Panc1 (cell line): ENCODE measurements at regions not wholly inside any gene's neighbourhood (a gene's known extent, or its start where the extent isn't known, plus 50 kb on each side); places are given as distances from the start of the nearest gene placed in this dataset.

ENCODE experiments used
- ATAC-seq: fragments of 200-7000 bp; cut with Tn5 transposase; 2 replicates; pipeline ENCODE4 v1.9.1; 2020; ENCODE audit warnings: mild to moderate bottlenecking, moderate library complexity
- BruUV-seq: library from RNA; stranded (reverse); fragments of 400-500 nt; replicated peaks from 2 replicates; lab custom pipeline; 2021; lab: Mats Ljungman, UMichigan
- CTCF ChIA-PET: fragments of 300-600 bp; sonication (Branson Sonifier 250); formaldehyde crosslinking; loops from one replicate; lab custom pipeline; 2022; ENCODE audit warnings: antibody characterized with exemption; lab: Charles Lee
- POLR2A ChIA-PET: fragments of 300-600 bp; sonication (Branson Sonifier 250); formaldehyde crosslinking; loops from one replicate; lab custom pipeline; 2022; ENCODE audit warnings: antibody characterized with exemption; lab: Charles Lee
- DNase-seq: peaks from one replicate; pipeline ENCODE4 v3.0.0-alpha.2; 2010; ENCODE audit warnings: low read depth, low spot score
- H3K27ac ChIP-seq: 2 replicates; pipeline ENCODE4 v1.5.1; 2011; ENCODE audit warnings: mild to moderate bottlenecking, low read length, inconsistent platforms
- H3K27me3 ChIP-seq: fragments of 200-500 bp; sonication (Bioruptor generic); 2 replicates; pipeline ENCODE4 v1.6.0; 2014; ENCODE audit warnings: low read length, inconsistent platforms; ENCODE audit not compliant: control insufficient read depth, insufficient read depth
- H3K36me3 ChIP-seq: fragments of 200-500 bp; sonication (Bioruptor generic); 2 replicates; pipeline ENCODE4 v1.5.1; 2014; ENCODE audit warnings: inconsistent platforms, mild to moderate bottlenecking, low read length, moderate library complexity; ENCODE audit not compliant: control insufficient read depth, insufficient read depth
- H3K4me1 ChIP-seq: 2 replicates; pipeline ENCODE4 v1.5.1; 2011; ENCODE audit warnings: inconsistent platforms, mild to moderate bottlenecking, low read length, moderate library complexity; ENCODE audit not compliant: control insufficient read depth, insufficient read depth
- H3K4me3 ChIP-seq, 2 experiments: 2 replicates each; pipeline ENCODE4 v1.5.1; 2011 to 2012; ENCODE audit warnings: low read depth in 2 of 2, low read length in 2 of 2, mild to moderate bottlenecking in 2 of 2, inconsistent platforms in 1 of 2, moderate library complexity in 1 of 2
- H3K9me3 ChIP-seq: fragments of 200-500 bp; sonication (Bioruptor generic); 2 replicates; pipeline ENCODE4 v1.5.1; 2014; ENCODE audit warnings: low read depth, mild to moderate bottlenecking, inconsistent platforms, low read length, moderate library complexity; ENCODE audit not compliant: control insufficient read depth, insufficient read depth
- CTCF ChIP-seq: fragments of 450-650 bp; IDR thresholded peaks from 2 replicates; pipeline ENCODE4 v1.5.1; 2017; ENCODE audit warnings: mild to moderate bottlenecking
- POLR2AphosphoS5 ChIP-seq: IDR thresholded peaks from 2 replicates; pipeline ENCODE4 v1.6.1; 2012; ENCODE audit warnings: mild to moderate bottlenecking, low read depth, low read length, moderate library complexity
- REST ChIP-seq, 2 experiments: IDR thresholded peaks; 2 replicates each; pipeline ENCODE4 v1.6.1; 2011 to 2012; ENCODE audit warnings: low read depth in 2 of 2, control low read depth in 1 of 2, low read length in 1 of 2, mild to moderate bottlenecking in 1 of 2, moderate library complexity in 1 of 2; ENCODE audit not compliant: insufficient read depth in 1 of 2
- SIN3A ChIP-seq: IDR thresholded peaks from 2 replicates; pipeline ENCODE4 v1.6.1; 2012; ENCODE audit warnings: low read depth, mild to moderate bottlenecking, low read length, moderate library complexity, borderline replicate concordance; ENCODE audit not compliant: insufficient read depth
- TCF7L2 ChIP-seq: IDR thresholded peaks from 2 replicates; pipeline ENCODE4 v1.6.1; 2011; ENCODE audit warnings: mild to moderate bottlenecking, low read depth, low read length, inconsistent platforms
- in situ Hi-C: cut with HindIII; loops from 2 replicates; pipeline ENCODE4 v1.10.0; 2016; ENCODE audit warnings: low sequenced_read_pairs, low pct_unique_long_range_greater_than_20kb
- intact Hi-C: fragments of 100-400 bp; cut with micrococcal nuclease; formaldehyde crosslinking; loops from one replicate; pipeline ENCODE4 v1.10.0; 2022; ENCODE audit not compliant: unreplicated experiment

- no peaks in the 10 kb centered on the region for H3K36me3 ChIP-seq
- ChIA-PET POLR2A (no interaction called here), CTCF (no interaction called here)
- DNase-seq (no peak), ATAC-seq (no peak)
- H3K4me3 ChIP-seq, result no peak overlapping the region
- H3K9me3 ChIP-seq, result no peaks in the 10 kb centered on the region
- H3K4me1 ChIP-seq, result no peaks in the 10 kb centered on the region
- intact Hi-C loops (no loop called here), in situ Hi-C loops (no loop called here)
- no peak overlapping the region for H3K27ac ChIP-seq
- TF ChIP-seq SIN3A (no peak), POLR2AphosphoS5 (no peak), REST (IDR thresholded peaks at IDR 0.05; ENCODE audit: insufficient read depth in 1 of 2, low read depth in 2 of 2, low read length in 1 of 2) (no peak), CTCF (no peak), TCF7L2 (no peak)
- H3K27me3 ChIP-seq, result no peaks in the 10 kb centered on the region; the same call in 1 of the 2 replicates
- no TSS peak for BruUV-seq
Observed at GRCh38 chr6:79373880-79374279, 139.4 kb upstream of the HMGN3 start.

GRCh38 chr6:79373246-79373645 is 138.8 kb upstream of the HMGN3 start:
- Histone ChIP-seq H3K4me1 (no peaks in the 10 kb centered on the region), H3K27ac (no peak overlapping the region), H3K36me3 (no peaks in the 10 kb centered on the region), H3K27me3 (no peaks in the 10 kb centered on the region; the same call in 1 of the 2 replicates), H3K9me3 (no peaks in the 10 kb centered on the region), H3K4me3 (no peak overlapping the region)
- ATAC-seq, result no peak
- intact Hi-C loops, result no loop called here
- BruUV-seq, result no TSS peak
- in situ Hi-C loops, result no loop called here
- TF ChIP-seq SIN3A (no peak), POLR2AphosphoS5 (no peak), TCF7L2 (no peak), REST (IDR thresholded peaks at IDR 0.05; ENCODE audit: insufficient read depth in 1 of 2, low read depth in 2 of 2, low read length in 1 of 2) (no peak), CTCF (no peak)
- DNase-seq, result no peak
- POLR2A ChIA-PET, result no interaction called here
- CTCF ChIA-PET, result no interaction called here
